GM21825 (cell line): ENCODE measurements at regions not wholly inside any gene's neighbourhood (a gene's known extent, or its start where the extent isn't known, plus 50 kb on each side); places are given as distances from the start of the nearest gene placed in this dataset.

Source experiments
- ATAC-seq: cut with Tn5 transposase; IDR thresholded peaks from one replicate; pipeline ENCODE4 v1.9.1; 2021; ENCODE audit warnings: mild to moderate bottlenecking, moderate library complexity; ENCODE audit not compliant: unreplicated experiment

- ATAC-seq = no peak
Observed at GRCh38 chr5:51271261-51271660, 112.0 kb upstream of the ISL1 start.

- ATAC-seq = no peak
Observed at GRCh38 chr5:51273021-51273420, 110.2 kb upstream of the ISL1 start.

- ATAC-seq = no peak
Observed at GRCh38 chr5:51273871-51274270, 109.4 kb upstream of the ISL1 start.

GRCh38 chr5:51275428-51275827, 107.8 kb upstream of the ISL1 start:
- no peak for ATAC-seq

GRCh38 chr5:51276250-51276649, 107.0 kb upstream of the ISL1 start:
- no peak for ATAC-seq

- ATAC-seq = no peak
Observed at GRCh38 chr5:51278539-51278938, 104.7 kb upstream of the ISL1 start.

- no peak for ATAC-seq
Observed at GRCh38 chr5:51279983-51280706, 103.1 kb upstream of the ISL1 start.

GRCh38 chr5:51286046-51286445, 97.2 kb upstream of the ISL1 start:
- no peak for ATAC-seq

GRCh38 chr5:51302343-51302742, 80.9 kb upstream of the ISL1 start:
- no peak for ATAC-seq

- no peak for ATAC-seq
Observed at GRCh38 chr5:51326844-51327243, 56.4 kb upstream of the ISL1 start.
